HUES64 (cell line): ENCODE measurements at regions not wholly inside any gene's neighbourhood (a gene's known extent, or its start where the extent isn't known, plus 50 kb on each side); places are given as distances from the start of the nearest gene placed in this dataset.

Source experiments
- H3K27ac ChIP-seq: 2 replicates; pipeline ENCODE4 v1.7.0; 2013; ENCODE audit warnings: low read depth, low read length, inconsistent platforms
- H3K27me3 ChIP-seq: 2 replicates; pipeline ENCODE4 v1.6.1; 2013; ENCODE audit warnings: mild to moderate bottlenecking, low read length; ENCODE audit not compliant: insufficient read depth
- H3K36me3 ChIP-seq: 2 replicates; pipeline ENCODE4 v1.6.1; 2013; ENCODE audit warnings: mild to moderate bottlenecking, low read length; ENCODE audit not compliant: insufficient read depth
- H3K4me1 ChIP-seq: 2 replicates; pipeline ENCODE4 v1.6.1; 2013; ENCODE audit warnings: mild to moderate bottlenecking, low read length, moderate library complexity; ENCODE audit not compliant: insufficient read depth
- H3K4me3 ChIP-seq: 2 replicates; pipeline ENCODE4 v1.5.1; 2013; ENCODE audit warnings: mild to moderate bottlenecking, low read length, moderate library complexity
- H3K9ac ChIP-seq: 2 replicates; pipeline ENCODE4 v1.6.1; 2013; ENCODE audit warnings: mild to moderate bottlenecking, low read depth, low read length
- H3K9me3 ChIP-seq: 2 replicates; pipeline ENCODE4 v1.6.1; 2013; ENCODE audit warnings: low read depth, low read length; ENCODE audit not compliant: insufficient read depth
- WGBS: fragments of 150-250, 120-280 bp; methylation state at CpG from one replicate; pipeline ENCODE4 v1.1.7; 2013; ENCODE audit warnings: missing lambda C conversion rate; 5-methylcytosine and 5-hydroxymethylcytosine counted together

- Histone ChIP-seq H3K4me3 (no peak overlapping the region), H3K9me3 (no peaks in the 10 kb centered on the region), H3K9ac (no peak overlapping the region), H3K27me3 (no peaks in the 10 kb centered on the region), H3K4me1 (no peaks in the 10 kb centered on the region), H3K36me3 (no peaks in the 10 kb centered on the region), H3K27ac (no peak overlapping the region)
- WGBS: 87% methylated on average over 4 of the region's 4 CpGs
Observed at GRCh38 chr5:109917154-109917546, 227.4 kb downstream of the MAN2A1 start.

- no peak overlapping the region for H3K9ac ChIP-seq
- H3K9me3 ChIP-seq: no peaks in the 10 kb centered on the region
- H3K27me3 ChIP-seq: no peaks in the 10 kb centered on the region
- H3K27ac ChIP-seq: no peak overlapping the region
- H3K4me3 ChIP-seq: no peak overlapping the region
- H3K36me3 ChIP-seq: no peaks in the 10 kb centered on the region
- no peaks in the 10 kb centered on the region for H3K4me1 ChIP-seq
- 91% methylated on average over 4 of the region's 4 CpGs for whole genome bisulfite sequencing
Observed at GRCh38 chr5:109917966-109918365, 228.2 kb downstream of the MAN2A1 start.

- H3K9me3 ChIP-seq: no peaks in the 10 kb centered on the region
- 87% methylated on average over 4 of the region's 4 CpGs for WGBS
- H3K27ac ChIP-seq: no peak overlapping the region
- no peak overlapping the region for H3K9ac ChIP-seq
- H3K36me3 ChIP-seq: no peaks in the 10 kb centered on the region
- no peaks in the 10 kb centered on the region for H3K4me1 ChIP-seq
- no peak overlapping the region for H3K4me3 ChIP-seq
- H3K27me3 ChIP-seq: no peaks in the 10 kb centered on the region
Observed at GRCh38 chr5:109920736-109921135, 231.0 kb downstream of the MAN2A1 start.

GRCh38 chr5:109921735-109922380 is 232.1 kb downstream of the MAN2A1 start:
- H3K4me1 ChIP-seq: no peaks in the 10 kb centered on the region

GRCh38 chr5:109922381-109922995 is 232.8 kb downstream of the MAN2A1 start:
- Histone ChIP-seq H3K4me1 (no peaks in the 10 kb centered on the region), H3K4me3 (no peak overlapping the region), H3K36me3 (no peaks in the 10 kb centered on the region), H3K9me3 (no peaks in the 10 kb centered on the region), H3K9ac (no peak overlapping the region), H3K27ac (no peak overlapping the region), H3K27me3 (no peaks in the 10 kb centered on the region)
- WGBS: 82% methylated on average over 6 of the region's 6 CpGs

More at GRCh38 chr5:109921735-109922380, 232.1 kb downstream of the MAN2A1 start:
- 82% methylated on average over 5 of the region's 5 CpGs for WGBS
- Histone ChIP-seq H3K36me3 (no peaks in the 10 kb centered on the region), H3K9me3 (no peaks in the 10 kb centered on the region), H3K27me3 (no peaks in the 10 kb centered on the region), H3K4me3 (no peak overlapping the region), H3K27ac (no peak overlapping the region), H3K9ac (no peak overlapping the region)

GRCh38 chr5:109923205-109923604 is 233.5 kb downstream of the MAN2A1 start:
- H3K9me3 ChIP-seq: no peaks in the 10 kb centered on the region
- H3K27ac ChIP-seq: no peak overlapping the region
- no peak overlapping the region for H3K9ac ChIP-seq
- H3K27me3 ChIP-seq: no peaks in the 10 kb centered on the region
- H3K4me1 ChIP-seq: no peaks in the 10 kb centered on the region
- H3K4me3 ChIP-seq: no peak overlapping the region
- H3K36me3 ChIP-seq: no peaks in the 10 kb centered on the region
- WGBS: 80% methylated on average over 1 of the region's 1 CpG

- H3K36me3 ChIP-seq: no peaks in the 10 kb centered on the region
- WGBS: 96% methylated on average over 7 of the region's 7 CpGs
- H3K27me3 ChIP-seq: no peaks in the 10 kb centered on the region
- no peak overlapping the region for H3K27ac ChIP-seq
- no peak overlapping the region for H3K9ac ChIP-seq
- H3K4me1 ChIP-seq: no peaks in the 10 kb centered on the region
- no peaks in the 10 kb centered on the region for H3K9me3 ChIP-seq
- no peak overlapping the region for H3K4me3 ChIP-seq
Observed at GRCh38 chr5:109924237-109925107, 234.7 kb downstream of the MAN2A1 start.

GRCh38 chr5:109927639-109928038 is 237.9 kb downstream of the MAN2A1 start:
- Histone ChIP-seq H3K9ac (no peak overlapping the region), H3K9me3 (no peaks in the 10 kb centered on the region), H3K27me3 (no peaks in the 10 kb centered on the region), H3K36me3 (no peaks in the 10 kb centered on the region), H3K4me3 (no peak overlapping the region), H3K4me1 (no peaks in the 10 kb centered on the region), H3K27ac (no peak overlapping the region)
- WGBS: 92% methylated on average over 3 of the region's 3 CpGs

- 100% methylated on average over 2 of the region's 2 CpGs for WGBS
- H3K9me3 ChIP-seq: no peaks in the 10 kb centered on the region
- H3K27me3 ChIP-seq: no peaks in the 10 kb centered on the region
- H3K27ac ChIP-seq: no peak overlapping the region
- H3K9ac ChIP-seq: no peak overlapping the region
- no peak overlapping the region for H3K4me3 ChIP-seq
- H3K36me3 ChIP-seq: no peaks in the 10 kb centered on the region
- H3K4me1 ChIP-seq: no peaks in the 10 kb centered on the region
Observed at GRCh38 chr5:109928046-109928445, 238.3 kb downstream of the MAN2A1 start.

- no peaks in the 10 kb centered on the region for H3K36me3 ChIP-seq
- no peak overlapping the region for H3K4me3 ChIP-seq
- H3K27me3 ChIP-seq: no peaks in the 10 kb centered on the region
- H3K4me1 ChIP-seq: no peaks in the 10 kb centered on the region
- H3K9me3 ChIP-seq: no peaks in the 10 kb centered on the region
- H3K27ac ChIP-seq: no peak overlapping the region
- WGBS: 97% methylated on average over 2 of the region's 2 CpGs
- no peak overlapping the region for H3K9ac ChIP-seq
Observed at GRCh38 chr5:109928811-109929210, 239.1 kb downstream of the MAN2A1 start.

- WGBS: 91% methylated on average over 3 of the region's 4 CpGs
- no peak overlapping the region for H3K4me3 ChIP-seq
Observed at GRCh38 chr5:109929376-109929775, 239.6 kb downstream of the MAN2A1 start.

More at GRCh38 chr5:109929376-109929775, 239.6 kb downstream of the MAN2A1 start:
- no peak overlapping the region for H3K9ac ChIP-seq
- H3K27me3 ChIP-seq: no peaks in the 10 kb centered on the region
- no peaks in the 10 kb centered on the region for H3K9me3 ChIP-seq
- no peak overlapping the region for H3K27ac ChIP-seq
- no peaks in the 10 kb centered on the region for H3K36me3 ChIP-seq
- no peaks in the 10 kb centered on the region for H3K4me1 ChIP-seq
